Keratinocyte (primary cell): ENCODE measurements at regions not wholly inside any gene's neighbourhood (a gene's known extent, or its start where the extent isn't known, plus 50 kb on each side); places are given as distances from the start of the nearest gene placed in this dataset.

Experiments
- DNase-seq: peaks from one replicate; pipeline ENCODE4 v3.0.0-alpha.2; 2011; ENCODE audit warnings: low read depth, missing footprints, low spot score
- FAIRE-seq: peaks from 2 replicates; lab custom pipeline; 2011; peaks lifted over from hg19 to GRCh38; lab: Jason Lieb, UNC
- H2AFZ ChIP-seq: 2 replicates; pipeline ENCODE4 v1.6.0; 2012; ENCODE audit warnings: low read length, control low read depth, inconsistent platforms; ENCODE audit not compliant: control insufficient read depth
- H3K27ac ChIP-seq: 2 replicates; pipeline ENCODE4 v1.5.1; 2011; ENCODE audit warnings: low read length; ENCODE audit not compliant: control insufficient read depth, insufficient read depth
- H3K27me3 ChIP-seq: 3 replicates; pipeline ENCODE4 v1.6.0; 2011; ENCODE audit warnings: low read length; ENCODE audit not compliant: control insufficient read depth, insufficient read depth; ENCODE audit errors: extremely low read depth
- H3K36me3 ChIP-seq, 2 experiments: 2 replicates in 1 of 2; 3 replicates in 1 of 2; pipeline ENCODE4 v1.5.1; 2011; ENCODE audit warnings: low read length in 2 of 2, mild to moderate bottlenecking in 1 of 2; ENCODE audit not compliant: control insufficient read depth in 2 of 2, insufficient read depth in 2 of 2; ENCODE audit errors: extremely low read depth in 1 of 2
- H3K4me1 ChIP-seq: 3 replicates; pipeline ENCODE4 v1.5.1; 2011; ENCODE audit warnings: low read length; ENCODE audit not compliant: control insufficient read depth, insufficient read depth; ENCODE audit errors: extremely low read depth
- H3K4me2 ChIP-seq: 3 replicates; pipeline ENCODE4 v1.6.0; 2011; ENCODE audit warnings: low read depth, low read length; ENCODE audit not compliant: control insufficient read depth, insufficient read depth; ENCODE audit errors: extremely low read depth
- H3K4me3 ChIP-seq, 3 experiments: fragments of 200-600 bp in 1 of 3; sonication (generic) in 1 of 3; 2 replicates in 2 of 3; 3 replicates in 1 of 3; pipeline ENCODE4 v1.5.1; 2011 to 2016; ENCODE audit warnings: low read length in 3 of 3, mild to moderate bottlenecking in 3 of 3, control low read depth in 2 of 3, inconsistent platforms in 1 of 3, low read depth in 1 of 3, mixed read lengths in 1 of 3, mixed run types in 1 of 3, moderate library complexity in 1 of 3; ENCODE audit not compliant: control insufficient read depth in 2 of 3, insufficient read depth in 2 of 3; ENCODE audit errors: extremely low read depth in 1 of 3
- H3K79me2 ChIP-seq: 2 replicates; pipeline ENCODE4 v1.6.0; 2012; ENCODE audit warnings: low read length; ENCODE audit not compliant: control insufficient read depth, insufficient read depth
- H3K9ac ChIP-seq: 3 replicates; pipeline ENCODE4 v1.6.0; 2011; ENCODE audit warnings: low read length; ENCODE audit not compliant: control insufficient read depth, insufficient read depth; ENCODE audit errors: extremely low read depth
- H3K9me1 ChIP-seq: 3 replicates; pipeline ENCODE4 v1.6.0; 2011; ENCODE audit warnings: low read length; ENCODE audit not compliant: control insufficient read depth, insufficient read depth; ENCODE audit errors: extremely low read depth
- H3K9me3 ChIP-seq: 2 replicates; pipeline ENCODE4 v1.5.1; 2012; ENCODE audit warnings: low read depth, low read length; ENCODE audit not compliant: control insufficient read depth
- H4K20me1 ChIP-seq: 3 replicates; pipeline ENCODE4 v1.6.0; 2011; ENCODE audit warnings: low read length; ENCODE audit not compliant: control insufficient read depth, insufficient read depth; ENCODE audit errors: extremely low read depth
- CTCF ChIP-seq, 3 experiments: IDR thresholded peaks in 1 of 3; conservative IDR thresholded peaks in 1 of 3; optimal IDR thresholded peaks in 1 of 3; 2 replicates in 2 of 3; 3 replicates in 1 of 3; pipeline versions ENCODE3 to v1.5.1; 2011; ENCODE audit warnings: low read length in 3 of 3, mild to moderate bottlenecking in 3 of 3, moderate library complexity in 2 of 3, control low read depth in 1 of 3, inconsistent platforms in 1 of 3; ENCODE audit not compliant: insufficient read depth in 2 of 3; ENCODE audit errors: extremely low read depth in 1 of 3
- EZH2 ChIP-seq: IDR thresholded peaks from one replicate; pipeline ENCODE4 v1.6.1; 2012; ENCODE audit warnings: inconsistent platforms, mild to moderate bottlenecking, low read length, moderate library complexity
- dilution Hi-C: fragments of 300-500 bp; cut with MboI; formaldehyde crosslinking; loops from one replicate; pipeline ENCODE4 v1.7.0; 2020; ENCODE audit warnings: low sequenced_read_pairs; ENCODE audit not compliant: extremely low pct_ligation_motif_present

GRCh38 chr11:70524096-70524922, 126.0 kb downstream of the CTTN start:
- Histone ChIP-seq H3K36me3 (no peaks in the 10 kb centered on the region), H3K9me1 (no peaks in the 10 kb centered on the region), H3K4me3 (no peak overlapping the region), H4K20me1 (no peaks in the 10 kb centered on the region), H3K27me3 (peaks cover 3% of the 10 kb centered on the region), H3K4me1 (peaks cover 8% of the 10 kb centered on the region), H3K4me2 (no peak overlapping the region), H3K79me2 (no peaks in the 10 kb centered on the region), H3K27ac (no peak overlapping the region), H3K9me3 (peaks cover 2% of the 10 kb centered on the region), H2AFZ (no peak overlapping the region), H3K9ac (no peak overlapping the region)
- dilution Hi-C loops, result no loop called here
- TF ChIP-seq EZH2, result no peak
- TF ChIP-seq CTCF (optimal IDR thresholded peaks at IDR 0.05 in 1 of 3, IDR thresholded peaks at IDR 0.05 in 1 of 3, conservative IDR thresholded peaks at IDR 0.05 in 1 of 3; ENCODE audit: extremely low read depth in 1 of 3, insufficient read depth in 2 of 3, low read length in 3 of 3), result no peak
- DNase-seq (no peak), FAIRE-seq (no peak)

GRCh38 chr11:70525006-70525405, 126.7 kb downstream of the CTTN start:
- peak; percentile 32 for FAIRE-seq
- H3K9ac ChIP-seq, result no peak overlapping the region
- no peaks in the 10 kb centered on the region for H4K20me1 ChIP-seq
- H3K4me2 ChIP-seq, result peak overlapping the region; percentile 41
- H3K79me2 ChIP-seq, result no peaks in the 10 kb centered on the region
- no peak for DNase-seq
- no peaks in the 10 kb centered on the region for H3K36me3 ChIP-seq
- H2AFZ ChIP-seq, result peak overlapping the region; percentile 26
- no peaks in the 10 kb centered on the region for H3K9me1 ChIP-seq
- H3K27me3 ChIP-seq, result peaks cover 3% of the 10 kb centered on the region
- H3K4me1 ChIP-seq, result peaks cover 8% of the 10 kb centered on the region
- H3K27ac ChIP-seq, result no peak overlapping the region
- peaks cover 8% of the 10 kb centered on the region for H3K9me3 ChIP-seq
- dilution Hi-C loops, result no loop called here
- no peak overlapping the region for H3K4me3 ChIP-seq
- TF ChIP-seq EZH2 (no peak), CTCF (optimal IDR thresholded peaks at IDR 0.05 in 1 of 3, IDR thresholded peaks at IDR 0.05 in 1 of 3, conservative IDR thresholded peaks at IDR 0.05 in 1 of 3; ENCODE audit: extremely low read depth in 1 of 3, insufficient read depth in 2 of 3, low read length in 3 of 3) (no peak)
